Sigmoid colon (tissue), 4 donors: ENCODE measurements at regions not wholly inside any gene's neighbourhood (a gene's known extent, or its start where the extent isn't known, plus 50 kb on each side); places are given as distances from the start of the nearest gene placed in this dataset.

Experiments used
- CTCF ChIP-seq, 4 experiments: fragments of 450-650 bp in 3 of 4; fragments of 200-600 bp in 1 of 4; IDR thresholded peaks; one replicate each; pipeline ENCODE4 v1.5.1; 2016 to 2019; ENCODE audit warnings: antibody characterized with exemption in 4 of 4, mild to moderate bottlenecking in 3 of 4, moderate library complexity in 2 of 4
- EP300 ChIP-seq, 4 donors: sonication (generic); formaldehyde crosslinking; IDR thresholded peaks; one replicate each; pipeline ENCODE4 v1.6.1; 2017; ENCODE audit warnings: antibody characterized with exemption in 4 of 4
- POLR2A ChIP-seq, 2 donors: fragments of 450-650 bp; IDR thresholded peaks; one replicate each; pipeline ENCODE4 v1.6.1; 2016; ENCODE audit warnings: antibody characterized with exemption in 2 of 2, mild to moderate bottlenecking in 2 of 2, moderate library complexity in 2 of 2
- POLR2AphosphoS5 ChIP-seq, 4 donors: sonication (generic); formaldehyde crosslinking; IDR thresholded peaks; one replicate each; pipeline ENCODE4 v1.6.1; 2017; ENCODE audit warnings: antibody characterized with exemption in 4 of 4

DNA sequence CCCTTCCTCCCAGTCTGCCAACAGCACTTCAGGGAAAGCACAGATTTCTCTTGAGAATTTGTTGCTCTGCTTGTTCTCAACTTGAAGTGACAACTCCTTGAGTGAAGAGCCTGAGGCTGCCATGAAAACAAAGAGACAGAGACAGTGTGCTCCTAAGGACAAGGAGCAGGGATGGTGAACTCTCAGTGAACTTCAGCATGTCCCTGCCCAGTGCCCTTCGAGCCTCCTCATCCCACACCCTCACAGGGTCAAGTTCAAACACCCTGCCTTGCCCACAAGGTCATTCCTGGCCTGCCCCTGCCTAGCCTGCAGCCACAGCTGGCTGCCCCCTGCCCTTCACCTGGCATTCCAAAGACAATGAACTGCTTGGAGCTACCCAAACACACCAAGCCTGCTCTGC is 343.5 kb upstream of the KLHL29 start:
- TF ChIP-seq CTCF (IDR thresholded peaks at IDR 0.05) (no peak), EP300 (IDR thresholded peaks at IDR 0.05) (no peak), POLR2A (IDR thresholded peaks at IDR 0.05) (no peak), POLR2AphosphoS5 (IDR thresholded peaks at IDR 0.05) (no peak)
